Stimulated activated CD8-positive, alpha-beta memory T cell treated with anti-CD3 and anti-CD28 coated beads, Interleukin-4, amount 100 ng/mL, for 48 hours (primary cell): ENCODE measurements at regions not wholly inside any gene's neighbourhood (a gene's known extent, or its start where the extent isn't known, plus 50 kb on each side); places are given as distances from the start of the nearest gene placed in this dataset.

Experiments used
- DNase-seq: peaks from one replicate; pipeline ENCODE4 v3.0.0-alpha.2; 2020

DNA sequence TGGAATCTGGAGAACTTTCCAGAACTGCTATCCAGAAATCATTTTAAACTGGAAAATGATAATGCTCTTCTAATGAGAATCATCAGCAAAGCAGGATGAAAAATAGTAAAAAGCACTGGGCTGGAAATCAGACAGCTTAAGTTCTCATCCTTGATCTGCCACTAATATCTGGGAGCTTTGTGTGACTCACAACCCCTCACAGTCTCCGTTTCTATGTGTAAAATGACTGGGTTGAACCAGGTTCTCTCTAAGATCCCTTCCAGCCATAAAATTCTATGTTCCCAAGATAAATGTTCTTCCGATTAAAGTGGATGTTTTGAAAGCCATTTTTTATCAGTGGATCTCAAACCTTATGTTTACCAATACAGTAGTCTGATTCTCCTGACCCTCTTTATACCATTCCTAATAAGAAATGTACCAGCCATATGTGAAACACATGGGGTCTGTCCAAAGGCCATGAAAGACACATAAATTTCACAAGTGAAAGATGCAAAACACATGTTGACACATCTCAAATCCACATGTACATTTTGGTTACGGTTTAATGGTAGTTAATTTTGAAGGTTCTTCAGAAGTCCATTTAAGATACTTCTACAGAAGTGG, 188.8 kb downstream of the EN1 start:
- no peak for DNase-seq

DNA sequence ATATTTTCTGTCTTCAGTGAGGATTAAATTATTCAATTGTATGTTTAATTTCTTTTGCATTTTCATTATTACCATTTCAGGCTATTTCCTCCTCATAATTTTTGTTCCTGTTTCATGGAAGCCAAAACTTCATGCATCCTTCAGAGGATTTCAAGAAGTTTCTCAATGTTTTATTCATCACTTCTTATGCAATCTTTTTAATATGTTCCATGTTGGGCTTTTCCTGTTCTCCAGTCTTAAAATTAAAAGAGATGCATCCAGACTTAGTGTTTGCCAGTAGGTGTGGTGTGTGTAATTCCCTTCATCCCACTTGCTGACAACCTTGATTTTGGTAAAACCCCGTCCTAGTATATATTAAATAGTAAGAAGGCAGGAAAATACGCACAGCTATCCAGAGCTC, 190.0 kb downstream of the EN1 start:
- DNase-seq, result no peak

GRCh38 chr2:118654945-118655344, 192.5 kb downstream of the EN1 start:
- no peak for DNase-seq

- DNase-seq, result no peak
These were observed 197.1 kb downstream of the EN1 start for GRCh38 chr2:118650327-118650726.

DNA sequence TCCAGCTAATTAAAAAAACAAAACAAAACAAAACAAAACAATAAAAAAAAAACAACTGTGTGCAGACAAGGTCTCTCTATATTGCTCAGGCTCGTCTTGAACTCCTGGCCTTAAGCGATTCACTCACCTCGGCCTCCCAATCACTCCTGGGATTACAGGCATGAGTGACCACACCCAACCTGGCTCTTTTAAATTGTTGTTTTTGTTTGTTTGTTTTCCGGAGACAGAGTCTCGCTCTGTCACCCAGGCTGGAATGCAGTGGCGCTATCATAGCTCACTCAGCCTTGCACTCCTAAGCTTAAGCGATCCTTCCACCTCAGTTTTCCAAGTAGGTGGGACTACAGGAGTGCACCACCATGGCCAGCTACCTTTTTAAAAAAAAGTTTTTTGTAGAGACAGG, 201.6 kb downstream of the EN1 start:
- no peak for DNase-seq

GRCh38 chr2:118644190-118644589, 203.3 kb downstream of the EN1 start:
- DNase-seq, result no peak

GRCh38 chr2:118643294-118643693, 204.2 kb downstream of the EN1 start:
- DNase-seq, result no peak

- DNase-seq, result no peak
These were observed 204.9 kb downstream of the EN1 start for GRCh38 chr2:118642501-118642900.

DNA sequence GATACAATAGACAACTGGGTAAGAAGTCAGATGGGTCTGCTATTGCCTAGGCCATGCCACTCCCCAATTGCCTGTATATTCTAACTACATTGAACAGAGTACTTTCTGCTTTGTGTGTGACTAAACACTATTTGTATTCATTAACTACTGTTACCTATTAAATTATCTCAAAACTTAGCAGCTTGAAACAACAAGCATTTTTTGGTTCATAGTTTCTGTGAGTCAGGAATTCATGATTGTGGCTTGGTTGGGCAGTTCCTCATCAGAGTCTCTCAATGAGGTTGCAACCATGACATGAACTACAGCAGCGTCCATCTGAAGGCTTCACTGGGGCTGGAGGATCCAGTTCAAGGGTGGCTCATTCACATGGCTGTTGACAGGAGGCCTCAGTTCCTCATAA, 205.7 kb downstream of the EN1 start:
- DNase-seq, result no peak

GRCh38 chr2:118639371-118639770, 208.1 kb downstream of the EN1 start:
- DNase-seq, result no peak

DNA sequence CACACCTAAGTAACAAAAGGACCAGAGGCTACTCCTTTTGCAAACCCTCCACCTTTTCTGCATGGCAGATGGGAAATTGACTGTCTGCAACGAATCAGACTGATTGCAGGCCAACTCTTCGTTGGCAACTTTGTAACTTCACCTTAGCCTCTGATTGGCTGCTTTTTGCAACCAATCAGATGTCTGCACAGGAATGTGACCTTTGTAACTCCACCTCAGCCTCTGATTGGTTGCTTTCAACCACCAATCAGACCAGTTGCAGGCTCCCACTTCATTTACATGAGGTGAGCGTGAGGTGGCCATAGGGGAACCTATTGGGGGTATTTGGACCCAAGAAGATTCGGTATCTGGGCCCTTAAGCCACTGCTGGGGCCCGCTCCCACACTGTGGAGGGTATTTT, 209.0 kb downstream of the EN1 start:
- DNase-seq, result no peak

GRCh38 chr2:118635891-118636290, 211.6 kb downstream of the EN1 start:
- DNase-seq, result no peak

GRCh38 chr2:118634876-118635275, 212.6 kb downstream of the EN1 start:
- no peak for DNase-seq

- DNase-seq, result no peak
These were observed 214.0 kb downstream of the EN1 start for GRCh38 chr2:118633371-118634018.

DNA sequence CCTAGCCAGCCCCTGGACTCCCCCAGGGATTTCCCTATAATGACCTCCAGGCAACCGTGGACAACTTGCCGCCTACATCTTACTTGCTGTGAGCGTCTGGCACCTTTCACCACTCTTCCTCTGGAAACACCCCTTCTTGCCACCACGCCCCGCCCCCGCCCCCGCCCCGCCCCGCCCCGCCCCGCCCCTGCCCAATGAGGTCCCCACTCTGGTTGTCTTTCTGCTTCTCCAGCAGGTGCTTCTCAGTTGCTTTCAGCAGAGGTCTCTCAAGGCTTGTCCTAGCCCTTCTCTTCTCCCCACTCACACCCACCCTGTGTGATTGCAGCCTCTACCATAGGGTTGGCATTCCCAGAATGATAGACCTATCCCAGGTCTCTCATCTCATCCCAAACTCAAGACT, 214.5 kb downstream of the EN1 start:
- no peak for DNase-seq

- DNase-seq, result no peak
These were observed 220.3 kb downstream of the EN1 start for GRCh38 chr2:118627156-118627555.

DNA sequence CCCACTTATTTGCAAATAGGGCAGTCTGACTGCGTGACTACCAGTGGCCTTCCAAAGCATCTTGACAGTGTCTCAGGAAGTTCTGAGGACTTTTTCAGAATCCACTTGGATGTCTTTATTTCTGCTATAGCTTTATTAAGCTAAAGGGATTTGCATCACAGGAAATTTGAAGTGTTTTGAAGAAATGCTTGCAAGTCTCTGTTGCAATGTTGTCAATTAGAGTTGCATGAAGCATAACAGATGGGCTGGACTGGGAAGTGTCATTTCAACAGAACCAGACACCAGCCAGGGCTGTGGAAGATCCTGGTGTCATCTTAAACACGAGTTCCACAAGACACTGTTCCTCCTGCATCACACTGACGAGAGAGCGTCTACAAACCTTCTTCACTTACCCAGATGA, 224.5 kb downstream of the EN1 start:
- no peak for DNase-seq

GRCh38 chr2:118622108-118622507, 225.3 kb downstream of the EN1 start:
- DNase-seq, result no peak

GRCh38 chr2:118618279-118618678, 229.2 kb downstream of the EN1 start:
- no peak for DNase-seq

DNA sequence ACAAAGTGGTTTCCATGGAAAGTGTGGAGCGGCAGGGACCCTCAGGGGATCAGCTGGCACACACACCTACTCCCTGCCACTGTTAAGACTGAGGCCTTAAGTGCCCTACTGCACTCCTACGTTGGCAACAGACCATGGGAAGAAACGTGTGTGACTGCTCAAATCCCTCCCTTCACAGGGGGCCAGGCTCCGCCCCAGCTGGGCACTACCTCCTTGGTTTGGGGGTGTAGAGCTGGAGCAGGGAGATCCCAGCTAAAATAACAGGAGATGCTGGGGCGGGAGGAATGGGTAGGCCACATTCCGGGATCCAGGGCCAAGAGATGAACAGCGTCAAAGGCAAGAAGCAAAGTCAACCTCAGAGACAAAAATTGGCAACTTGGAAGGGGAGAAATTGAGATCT, 231.0 kb downstream of the EN1 start:
- no peak for DNase-seq

DNA sequence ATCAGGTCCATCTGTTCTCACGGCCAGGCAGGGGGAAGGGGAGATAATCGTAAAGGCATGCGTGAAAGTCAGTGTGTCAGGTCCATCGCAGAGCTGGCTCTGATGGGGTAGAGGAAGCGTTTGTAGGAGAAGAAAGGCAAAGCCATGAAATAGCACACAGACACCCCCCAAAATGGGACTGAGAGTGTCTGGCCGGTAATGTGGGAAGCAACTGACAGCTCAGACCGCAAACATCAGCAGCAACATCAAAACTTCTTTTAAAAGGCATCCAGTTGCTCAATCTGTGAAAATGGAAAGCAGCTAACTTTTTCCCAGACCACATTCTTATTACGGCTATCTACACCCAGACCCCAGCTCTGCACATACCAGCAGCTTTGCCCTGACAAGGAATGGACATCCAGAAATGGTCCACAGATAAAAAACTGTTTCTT, 232.6 kb downstream of the EN1 start:
- no peak for DNase-seq

DNA sequence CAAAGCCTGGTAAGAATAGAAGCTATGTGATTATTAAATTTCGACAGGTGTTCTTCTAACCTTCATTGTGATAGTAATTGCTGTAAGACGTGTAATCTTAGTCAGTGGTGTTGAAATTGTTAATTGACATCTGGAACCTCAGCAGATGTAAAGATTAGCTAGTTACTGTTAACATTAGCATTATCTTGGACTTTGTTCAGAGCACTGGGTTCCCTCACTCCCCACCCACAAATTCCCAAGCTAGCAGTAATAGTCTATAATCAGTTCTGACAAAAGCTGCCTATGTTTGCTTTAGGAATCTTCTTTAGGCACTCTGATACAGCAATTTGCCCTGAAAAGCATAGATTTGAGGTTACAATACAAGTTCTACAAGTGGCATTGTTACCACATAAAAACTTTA, 233.7 kb downstream of the EN1 start:
- DNase-seq, result no peak

DNA sequence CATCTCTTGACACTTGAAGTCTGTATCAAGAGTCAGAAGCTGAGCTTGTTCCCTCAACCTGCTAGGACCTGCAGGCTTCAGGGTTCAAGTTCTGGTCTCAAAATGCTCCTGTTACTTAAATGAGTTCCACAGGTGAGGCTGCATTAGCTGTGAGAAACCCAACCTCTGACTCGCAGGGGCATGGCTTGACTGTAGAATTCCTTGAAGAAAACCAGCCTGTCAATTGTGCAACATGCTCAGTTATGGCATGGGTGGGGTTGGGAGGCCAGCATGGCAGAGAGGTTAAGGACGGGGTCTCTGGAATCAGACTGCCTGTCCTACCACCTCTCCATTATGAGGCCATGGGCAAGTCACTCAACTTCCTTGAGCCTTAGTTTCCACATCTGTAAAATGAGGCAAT, 235.8 kb downstream of the EN1 start:
- no peak for DNase-seq

- no peak for DNase-seq
These were observed 238.3 kb downstream of the EN1 start for GRCh38 chr2:118609138-118609537.

DNA sequence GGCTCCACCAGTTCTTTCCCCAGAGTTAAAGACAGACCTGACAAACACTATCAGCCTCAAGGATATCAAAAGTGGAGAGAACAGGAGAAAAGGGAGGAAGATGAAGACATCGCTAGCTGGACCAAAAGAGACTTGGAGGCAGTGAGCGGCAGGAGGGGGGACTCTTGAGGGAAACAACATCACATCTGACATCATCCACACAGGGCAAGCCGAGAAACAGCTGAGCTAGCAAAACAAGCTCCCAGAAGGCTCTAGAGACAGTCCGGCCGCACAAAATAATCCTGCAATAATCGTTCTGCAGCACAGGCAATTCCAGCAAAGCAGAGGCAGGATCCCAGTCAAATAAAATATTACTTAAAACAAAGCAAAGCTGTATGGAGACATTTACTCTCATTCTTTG, 239.8 kb downstream of the EN1 start:
- DNase-seq, result no peak
